Endodermal cell (in vitro differentiated cells): ENCODE measurements at regions not wholly inside any gene's neighbourhood (a gene's known extent, or its start where the extent isn't known, plus 50 kb on each side); places are given as distances from the start of the nearest gene placed in this dataset.

Experiments used
- DNase-seq: peaks from one replicate; pipeline ENCODE4 v3.0.0-alpha.2; 2017
- H3K27ac ChIP-seq: 2 replicates; pipeline ENCODE4 v1.5.1; 2013; ENCODE audit warnings: mild to moderate bottlenecking, low read depth, low read length, moderate library complexity
- H3K27me3 ChIP-seq: 2 replicates; pipeline ENCODE4 v1.6.1; 2013; ENCODE audit warnings: mild to moderate bottlenecking, low read length, moderate library complexity; ENCODE audit not compliant: insufficient read depth, control insufficient read depth, poor library complexity, severe bottlenecking
- H3K36me3 ChIP-seq: 2 replicates; pipeline ENCODE4 v1.7.0; 2013; ENCODE audit warnings: mild to moderate bottlenecking, low read length, moderate library complexity; ENCODE audit not compliant: control insufficient read depth, insufficient read depth
- H3K4me1 ChIP-seq: one replicate; pipeline ENCODE4 v1.7.0; 2013; ENCODE audit warnings: low read length; ENCODE audit not compliant: control insufficient read depth, insufficient read depth
- H3K4me3 ChIP-seq: 2 replicates; pipeline ENCODE4 v1.5.1; 2013; ENCODE audit warnings: mild to moderate bottlenecking, low read length, moderate library complexity
- H3K9ac ChIP-seq: 2 replicates; pipeline ENCODE4 v1.6.1; 2013; ENCODE audit warnings: mild to moderate bottlenecking, low read length, moderate library complexity; ENCODE audit not compliant: poor library complexity, severe bottlenecking; ENCODE audit errors: extremely low read depth
- H3K9me3 ChIP-seq: 2 replicates; pipeline ENCODE4 v1.6.1; 2013; ENCODE audit warnings: mild to moderate bottlenecking, low read length, moderate library complexity; ENCODE audit not compliant: control insufficient read depth
- H3K27ac Mint-ChIP-seq: 2 replicates; pipeline ENCODE4 v1.8.0; 2020; ENCODE audit warnings: mixed read lengths
- H3K27me3 Mint-ChIP-seq: 2 replicates; pipeline ENCODE4 v1.8.0; 2021; ENCODE audit warnings: mild to moderate bottlenecking, mixed read lengths; ENCODE audit not compliant: insufficient read depth
- H3K36me3 Mint-ChIP-seq: 2 replicates; pipeline ENCODE4 v1.8.0; 2020; ENCODE audit warnings: low read depth, mixed read lengths
- H3K4me1 Mint-ChIP-seq: 2 replicates; pipeline ENCODE4 v1.8.0; 2020; ENCODE audit warnings: mixed read lengths
- H3K4me3 Mint-ChIP-seq: 2 replicates; pipeline ENCODE4 v1.8.0; 2020; ENCODE audit warnings: mild to moderate bottlenecking, moderate library complexity, mixed read lengths
- H3K9me3 Mint-ChIP-seq: 2 replicates; pipeline ENCODE4 v1.8.0; 2020; ENCODE audit warnings: mild to moderate bottlenecking, mixed read lengths
- CTCF ChIP-seq: fragments of 200-600 bp; sonication (generic); conservative IDR thresholded peaks from 2 replicates; pipeline ENCODE4 v1.5.0; 2021; ENCODE audit warnings: antibody characterized with exemption, mild to moderate bottlenecking
- WGBS, 2 experiments: methylation state at CpG; one replicate each; pipeline versions ENCODE4 v1.1.5 to v1.1.7; 2013; ENCODE audit warnings: missing lambda C conversion rate in 2 of 2, mixed read lengths in 1 of 2; ENCODE audit not compliant: insufficient coverage in 1 of 2, insufficient read length in 1 of 2; 5-methylcytosine and 5-hydroxymethylcytosine counted together

- no peak for TF ChIP-seq CTCF
- H3K9me3 ChIP-seq = no peaks in the 10 kb centered on the region
- no peak overlapping the region for H3K4me3 ChIP-seq
- peaks cover 51% of the 10 kb centered on the region for H3K4me1 Mint-ChIP-seq
- H3K27ac ChIP-seq = no peak overlapping the region
- H3K27me3 ChIP-seq = no peaks in the 10 kb centered on the region
- H3K27me3 Mint-ChIP-seq = peaks cover 7% of the 10 kb centered on the region
- H3K36me3 Mint-ChIP-seq = no peaks in the 10 kb centered on the region
- WGBS, 2 experiments = 34% methylated on average over 1 of the region's 1 CpG; no CpG with 5 or more reads in 1 of the 2 experiments
- H3K9me3 Mint-ChIP-seq = no peaks in the 10 kb centered on the region
- peak overlapping the region; percentile 6 for H3K9ac ChIP-seq
- no peaks in the 10 kb centered on the region for H3K36me3 ChIP-seq
- peak overlapping the region; percentile 6 for H3K27ac Mint-ChIP-seq
- peaks cover 39% of the 10 kb centered on the region for H3K4me1 ChIP-seq
- H3K4me3 Mint-ChIP-seq = no peak overlapping the region
- no peak for DNase-seq
Measured at GRCh38 chr3:170767576-170767941, 102.4 kb downstream of the RPL22L1 start.

DNA sequence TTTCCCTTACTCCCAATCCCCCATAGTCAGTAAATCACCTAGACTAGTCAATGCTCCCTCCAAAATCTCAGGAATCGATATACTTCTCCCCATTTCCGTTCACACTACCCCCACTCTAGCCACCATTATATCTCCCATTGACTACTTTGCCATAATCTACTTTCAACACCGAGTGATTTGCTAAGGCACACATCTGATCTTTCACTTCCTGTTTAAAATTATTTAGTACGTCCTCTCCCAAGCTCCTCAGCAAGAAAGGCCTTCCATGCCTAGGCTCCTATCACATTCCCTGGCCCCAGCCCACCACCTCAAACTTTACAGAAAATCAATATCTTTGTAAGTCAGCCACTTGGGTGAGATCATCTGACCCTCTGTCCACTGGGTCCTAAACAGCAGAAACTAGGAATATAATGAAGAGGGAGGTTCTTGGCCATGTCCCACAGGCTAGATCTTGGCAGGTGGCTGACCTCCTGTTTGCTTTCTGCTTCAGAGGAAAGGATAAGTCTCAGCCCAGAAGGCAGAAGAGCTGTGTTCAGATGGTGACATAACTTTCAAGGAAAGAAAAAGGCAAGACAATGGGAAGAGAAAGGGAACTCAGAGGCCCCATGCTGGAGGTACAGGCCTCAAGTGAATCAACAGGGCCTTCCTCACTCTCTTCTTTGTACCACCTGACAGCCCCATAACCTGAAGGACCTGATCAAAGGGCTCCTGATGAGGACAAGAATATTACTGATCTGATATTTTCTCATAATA lies 103.0 kb downstream of the RPL22L1 start:
- peaks cover 7% of the 10 kb centered on the region for H3K27me3 Mint-ChIP-seq
- H3K9me3 Mint-ChIP-seq = no peaks in the 10 kb centered on the region
- DNase-seq = no peak
- peaks cover 51% of the 10 kb centered on the region for H3K4me1 Mint-ChIP-seq
- Histone ChIP-seq H3K4me3 (no peak overlapping the region), H3K4me1 (peaks cover 39% of the 10 kb centered on the region), H3K27me3 (no peaks in the 10 kb centered on the region), H3K9me3 (no peaks in the 10 kb centered on the region), H3K27ac (no peak overlapping the region), H3K36me3 (no peaks in the 10 kb centered on the region), H3K9ac (peak overlapping the region; percentile 6)
- peak overlapping the region; percentile 6 for H3K27ac Mint-ChIP-seq
- 89 to 92% methylated on average over 4 of the region's 4 CpGs for WGBS, 2 experiments
- H3K36me3 Mint-ChIP-seq = no peaks in the 10 kb centered on the region
- TF ChIP-seq CTCF = no peak
- no peak overlapping the region for H3K4me3 Mint-ChIP-seq

DNA sequence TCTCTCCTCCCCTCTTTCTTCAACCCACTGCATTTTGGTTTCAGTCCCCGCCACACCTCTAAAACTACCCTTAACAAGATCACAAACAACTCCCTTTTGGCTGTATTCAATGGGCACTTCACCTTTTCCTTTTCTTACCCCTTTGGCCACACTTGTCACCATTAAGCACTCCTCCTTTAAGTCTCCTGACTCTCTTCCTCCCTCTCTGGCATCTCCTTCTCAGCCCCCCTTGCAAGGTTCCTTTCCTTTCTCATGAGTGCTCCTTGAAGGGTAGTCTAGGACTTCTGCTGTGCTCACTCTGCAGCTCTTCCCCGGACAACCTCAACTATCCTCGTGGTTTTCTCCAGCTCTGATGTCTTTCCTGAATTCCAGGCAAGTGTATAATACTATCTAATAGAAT lies 103.7 kb downstream of the RPL22L1 start:
- TF ChIP-seq CTCF = no peak
- Histone ChIP-seq H3K4me3 (no peak overlapping the region), H3K36me3 (no peaks in the 10 kb centered on the region), H3K27me3 (no peaks in the 10 kb centered on the region), H3K27ac (no peak overlapping the region), H3K9ac (no peak overlapping the region), H3K9me3 (no peaks in the 10 kb centered on the region), H3K4me1 (peaks cover 39% of the 10 kb centered on the region)
- 98 to 100% methylated on average over 1 to 3 of the region's 3 CpGs for WGBS, 2 experiments
- H3K27ac Mint-ChIP-seq = no peak overlapping the region
- H3K4me3 Mint-ChIP-seq = no peak overlapping the region
- H3K4me1 Mint-ChIP-seq = peaks cover 51% of the 10 kb centered on the region
- H3K27me3 Mint-ChIP-seq = peaks cover 4% of the 10 kb centered on the region
- no peaks in the 10 kb centered on the region for H3K36me3 Mint-ChIP-seq
- no peak for DNase-seq
- H3K9me3 Mint-ChIP-seq = no peaks in the 10 kb centered on the region
